ENCODE measurements at regions not wholly inside any gene's neighbourhood (a gene's known extent, or its start where the extent isn't known, plus 50 kb on each side); places are given as distances from the start of the nearest gene placed in this dataset.

DNA sequence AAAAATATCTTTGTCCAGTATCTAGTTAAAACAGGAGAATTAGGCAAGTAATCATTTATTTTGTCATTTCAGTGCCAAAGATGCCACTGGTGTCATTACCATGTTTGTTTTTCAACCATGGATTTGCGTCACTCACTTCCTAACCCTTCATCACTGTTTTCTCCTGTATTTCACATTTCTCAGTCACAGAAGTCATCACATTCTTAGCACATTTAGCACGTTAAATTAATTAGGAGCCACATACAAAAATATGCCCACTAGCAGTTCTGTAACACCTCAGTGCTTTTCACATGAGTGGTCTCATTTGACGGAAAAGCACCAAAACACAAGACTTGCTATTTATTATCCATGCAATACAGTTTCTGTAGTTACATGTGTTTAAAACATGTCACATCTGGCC lies 546.0 kb downstream of the METTL15 start:
- TF ChIP-seq EZH2phosphoT487 (IDR thresholded peaks at IDR 0.05; ENCODE audit: borderline replicate concordance, low read length): no peak
- TF ChIP-seq, protein P1, sequence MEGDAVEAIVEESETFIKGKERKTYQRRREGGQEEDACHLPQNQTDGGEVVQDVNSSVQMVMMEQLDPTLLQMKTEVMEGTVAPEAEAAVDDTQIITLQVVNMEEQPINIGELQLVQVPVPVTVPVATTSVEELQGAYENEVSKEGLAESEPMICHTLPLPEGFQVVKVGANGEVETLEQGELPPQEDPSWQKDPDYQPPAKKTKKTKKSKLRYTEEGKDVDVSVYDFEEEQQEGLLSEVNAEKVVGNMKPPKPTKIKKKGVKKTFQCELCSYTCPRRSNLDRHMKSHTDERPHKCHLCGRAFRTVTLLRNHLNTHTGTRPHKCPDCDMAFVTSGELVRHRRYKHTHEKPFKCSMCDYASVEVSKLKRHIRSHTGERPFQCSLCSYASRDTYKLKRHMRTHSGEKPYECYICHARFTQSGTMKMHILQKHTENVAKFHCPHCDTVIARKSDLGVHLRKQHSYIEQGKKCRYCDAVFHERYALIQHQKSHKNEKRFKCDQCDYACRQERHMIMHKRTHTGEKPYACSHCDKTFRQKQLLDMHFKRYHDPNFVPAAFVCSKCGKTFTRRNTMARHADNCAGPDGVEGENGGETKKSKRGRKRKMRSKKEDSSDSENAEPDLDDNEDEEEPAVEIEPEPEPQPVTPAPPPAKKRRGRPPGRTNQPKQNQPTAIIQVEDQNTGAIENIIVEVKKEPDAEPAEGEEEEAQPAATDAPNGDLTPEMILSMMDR (conservative IDR thresholded peaks at IDR 0.05; ENCODE audit: low read depth, low read length): no peak
